ENCODE measurements at regions not wholly inside any gene's neighbourhood (a gene's known extent, or its start where the extent isn't known, plus 50 kb on each side); places are given as distances from the start of the nearest gene placed in this dataset.

DNA sequence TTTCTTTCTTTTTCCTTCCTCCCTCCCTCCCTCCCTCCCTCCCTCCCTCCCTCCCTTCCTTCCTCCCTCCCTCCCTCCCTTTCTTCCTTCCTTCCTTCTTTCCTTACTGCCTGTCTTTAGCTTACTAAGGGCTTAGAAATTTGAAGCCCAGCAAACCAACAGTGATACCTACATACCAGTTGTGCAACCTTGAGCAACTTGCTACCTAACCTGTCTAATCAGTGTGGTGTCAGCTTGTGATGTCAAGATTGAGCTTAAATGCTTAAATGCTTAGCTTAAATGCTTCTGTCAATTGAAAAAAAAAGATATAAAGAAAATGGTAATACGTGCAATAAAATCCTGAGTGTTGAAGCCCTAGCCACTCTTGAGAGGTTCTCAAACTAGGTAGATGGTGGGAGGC, 728.6 kb downstream of the TRIML1 start:
- no peak for DNase-seq

DNA sequence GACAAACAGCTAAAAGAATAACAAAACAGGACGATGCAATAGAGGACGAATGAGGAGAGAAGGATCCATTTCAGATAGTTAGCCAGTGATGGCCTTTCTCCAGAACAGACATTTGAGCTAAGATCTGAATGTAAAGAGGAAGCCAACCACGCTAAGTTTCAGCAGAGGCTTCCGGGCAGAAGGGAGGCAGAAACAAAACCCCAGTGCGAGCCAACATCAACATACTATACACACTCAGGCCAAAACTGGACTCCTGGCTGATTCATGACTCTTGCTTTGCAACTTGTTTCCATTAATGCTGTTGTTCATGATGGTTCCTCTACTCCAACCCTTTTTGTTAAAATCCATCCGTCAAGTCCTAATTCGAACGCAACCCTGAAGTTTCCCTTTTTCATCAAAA, 730.3 kb downstream of the TRIML1 start:
- DNase-seq: no peak

DNA sequence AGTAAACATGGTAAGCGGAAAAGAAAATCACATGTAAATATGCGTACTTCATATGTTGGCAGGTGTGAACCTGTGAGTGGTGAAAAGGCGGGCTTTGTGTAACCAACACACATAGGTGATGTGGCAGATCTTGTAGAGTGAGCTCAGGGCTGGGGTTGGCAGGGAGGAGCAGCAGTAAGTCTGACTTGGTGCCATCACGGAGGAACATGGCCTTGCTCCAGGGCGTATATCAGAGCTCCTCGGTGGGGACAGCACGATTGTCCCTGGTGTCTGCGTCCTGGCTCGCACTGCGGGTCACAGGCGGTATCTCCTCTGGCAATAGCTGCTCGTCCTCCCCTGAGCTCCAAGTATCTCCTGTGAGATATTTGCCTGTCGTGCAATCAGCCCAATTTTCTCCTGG, 733.6 kb downstream of the TRIML1 start:
- DNase-seq: no peak

GRCh38 chr4:188876881-188877280, 737.6 kb downstream of the TRIML1 start:
- DNase-seq: no peak

- DNase-seq: no peak
These were observed 740.4 kb downstream of the TRIML1 start for GRCh38 chr4:188879598-188879997.

DNA sequence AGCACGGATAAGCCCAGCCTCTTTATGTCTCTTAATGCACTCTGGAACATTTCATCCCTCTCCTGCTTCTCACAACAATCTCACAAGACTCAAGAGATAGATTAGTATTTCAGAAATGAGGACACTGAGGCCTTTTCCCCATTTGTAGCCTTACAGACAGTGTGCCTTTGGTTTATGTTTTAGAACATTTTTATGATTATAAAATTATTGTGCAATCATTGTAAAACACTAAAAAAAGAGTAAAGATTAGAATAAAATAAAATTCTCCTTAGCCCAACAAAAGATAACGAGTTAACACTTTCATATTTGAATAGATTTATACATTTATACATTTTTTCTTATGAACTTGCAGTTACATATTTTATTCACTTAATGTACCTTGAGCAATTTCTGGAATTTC, 748.7 kb downstream of the TRIML1 start:
- no peak for DNase-seq

GRCh38 chr4:188892837-188893236, 753.6 kb downstream of the TRIML1 start:
- DNase-seq: no peak

DNA sequence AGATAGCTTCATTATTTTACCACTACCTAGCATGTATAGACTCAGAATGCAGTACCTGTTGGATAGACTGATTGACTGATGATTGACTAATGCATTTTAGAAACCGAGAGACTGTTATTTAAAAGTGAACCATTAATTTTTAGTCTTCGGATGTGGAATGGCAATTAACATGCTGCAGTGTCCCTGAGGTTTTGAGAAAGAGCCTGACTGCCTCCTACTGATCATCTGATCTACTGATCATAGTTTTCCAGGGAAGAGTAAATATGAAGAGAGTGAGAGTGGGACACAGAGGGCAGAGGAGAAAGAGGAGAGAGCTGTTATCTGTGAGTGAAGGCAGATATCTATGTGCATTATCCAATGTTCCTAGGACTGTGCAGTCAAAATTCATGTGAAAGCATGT, 764.7 kb downstream of the TRIML1 start:
- no peak for DNase-seq

DNA sequence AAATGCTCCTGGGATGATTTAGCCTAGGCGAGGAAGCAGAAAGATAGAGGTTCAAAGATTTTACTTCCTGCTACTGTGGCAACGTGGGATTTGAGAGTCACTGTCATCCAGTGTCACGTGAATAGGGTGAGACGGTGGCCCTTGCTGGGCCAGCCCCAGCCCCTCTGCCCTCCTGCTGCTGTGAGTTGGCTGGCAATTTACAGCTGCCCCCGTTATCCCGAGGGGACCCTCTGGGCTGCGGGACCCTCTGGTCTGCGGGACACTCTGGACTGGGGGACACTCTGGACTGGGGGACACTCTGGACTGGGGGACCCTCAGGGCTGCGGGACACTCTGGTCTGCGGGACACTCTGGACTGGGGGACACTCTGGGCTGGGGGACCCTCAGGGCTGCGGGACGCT, 765.4 kb downstream of the TRIML1 start:
- no peak for DNase-seq

- DNase-seq: no peak
These were observed 766.0 kb downstream of the TRIML1 start for GRCh38 chr4:188905248-188905647.

- no peak for DNase-seq
These were observed 772.0 kb downstream of the TRIML1 start for GRCh38 chr4:188911199-188911598.

- no peak for DNase-seq
These were observed 772.5 kb downstream of the TRIML1 start for GRCh38 chr4:188911707-188912106.

DNA sequence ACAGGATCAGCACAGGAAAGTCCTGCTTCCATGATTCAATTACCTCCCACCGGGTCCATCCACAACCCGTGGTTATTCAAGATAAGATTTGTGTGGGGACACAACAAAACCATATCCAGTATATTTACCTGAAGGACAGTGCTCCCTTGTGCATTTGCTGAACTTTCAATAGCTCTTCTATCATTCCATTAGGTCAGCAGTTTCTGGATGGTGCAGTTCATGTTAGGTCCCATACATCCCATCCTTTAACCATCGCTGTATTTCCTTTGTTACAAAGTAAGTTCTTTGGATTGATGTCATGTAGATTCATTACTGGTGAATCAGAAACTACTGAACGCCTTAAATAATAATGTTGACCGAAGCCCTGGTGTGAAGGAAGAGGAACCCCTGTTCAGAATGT, 775.9 kb downstream of the TRIML1 start:
- DNase-seq: no peak

- no peak for DNase-seq
These were observed 779.5 kb downstream of the TRIML1 start for GRCh38 chr4:188918787-188919186.

DNA sequence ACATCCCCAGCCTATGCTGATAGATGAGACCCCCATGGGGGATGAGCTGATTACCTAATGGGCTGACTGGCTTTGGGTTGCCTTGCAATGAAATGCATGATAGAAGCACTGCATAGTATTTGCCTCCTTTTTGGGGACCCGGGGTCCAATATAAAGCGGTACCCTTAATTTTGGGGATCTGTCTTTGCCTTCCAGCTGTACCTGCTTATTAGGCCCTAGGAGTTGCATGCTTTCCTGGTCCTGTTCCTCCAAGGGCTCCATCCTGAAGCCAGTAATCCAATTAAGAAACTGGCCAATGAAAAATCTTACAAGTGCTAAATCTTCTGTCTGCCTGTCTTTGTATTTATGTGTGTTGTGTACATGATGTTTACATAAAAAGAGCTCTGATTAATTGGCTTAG, 791.6 kb downstream of the TRIML1 start:
- no peak for DNase-seq

DNA sequence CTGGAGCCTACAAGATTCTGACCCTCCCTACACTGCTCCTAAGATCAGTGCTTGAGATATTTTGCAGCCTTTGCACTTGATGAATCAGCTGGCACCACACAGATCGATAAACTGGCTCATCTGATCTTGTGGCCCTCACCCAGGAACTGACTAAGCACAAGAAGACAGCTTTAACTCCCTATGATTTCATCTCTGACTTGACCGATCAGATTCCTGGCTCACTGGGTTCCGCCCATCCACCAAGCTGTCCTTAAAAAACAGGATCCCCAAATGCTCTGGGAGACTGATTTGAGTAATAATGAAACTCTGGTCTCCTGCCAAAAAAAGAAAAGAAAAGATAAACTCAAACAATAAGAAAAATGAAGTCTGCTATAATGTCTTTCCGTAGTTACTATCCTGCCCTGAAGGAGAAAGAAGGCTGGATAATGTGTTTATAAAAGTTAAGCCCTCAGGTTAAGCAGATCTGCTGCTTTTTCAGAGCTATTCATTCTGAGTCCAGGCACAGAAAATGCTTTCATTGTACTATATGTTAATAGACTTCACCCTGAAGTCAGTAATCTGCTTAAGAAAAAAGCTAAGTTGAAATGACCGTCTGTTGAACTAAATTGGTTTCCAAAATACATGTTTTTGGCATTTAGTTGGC, 795.2 kb downstream of the TRIML1 start:
- no peak for DNase-seq

- DNase-seq: no peak
These were observed 802.4 kb downstream of the TRIML1 start for GRCh38 chr4:188941524-188942119.

DNA sequence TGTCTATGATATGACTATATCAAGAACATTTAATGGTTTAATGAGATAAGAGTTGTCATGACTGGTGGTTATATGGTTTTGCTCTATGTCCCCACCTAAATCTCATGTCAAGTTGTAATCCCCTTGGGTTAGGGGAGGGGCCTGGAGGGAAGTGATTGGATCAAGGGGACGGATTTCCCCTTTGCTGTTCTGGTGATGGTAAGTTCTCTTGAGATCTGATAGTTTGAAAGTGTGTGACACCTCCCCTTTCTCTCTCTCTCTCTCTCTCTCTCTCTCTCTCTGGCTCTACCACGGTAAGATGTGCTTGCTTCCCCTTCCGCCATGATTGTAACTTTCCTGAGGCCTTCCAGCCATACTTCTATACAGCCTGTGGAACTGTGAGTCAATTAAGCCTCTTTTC, 803.4 kb downstream of the TRIML1 start:
- DNase-seq: no peak

GRCh38 chr4:188949596-188949995, 810.4 kb downstream of the TRIML1 start:
- no peak for DNase-seq

DNA sequence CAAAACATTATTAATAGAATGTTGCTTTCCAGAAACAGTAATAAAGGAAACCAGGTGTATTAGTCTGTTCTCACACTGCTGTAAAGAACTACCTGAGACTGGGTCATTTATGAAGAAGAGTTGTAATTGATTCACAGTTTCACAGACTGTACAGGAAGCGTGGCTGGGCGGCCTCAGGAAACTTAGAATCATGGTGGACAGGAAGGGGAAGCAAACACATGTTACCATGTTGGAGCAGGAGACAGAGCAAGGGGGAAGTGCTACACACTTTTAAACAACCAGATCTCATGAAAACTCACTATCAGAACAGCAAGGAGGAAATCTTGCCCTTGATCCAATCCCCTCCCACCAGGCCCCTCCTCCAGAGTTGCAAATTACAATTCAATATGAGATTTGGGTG, 815.8 kb downstream of the TRIML1 start:
- no peak for DNase-seq

- DNase-seq: no peak
These were observed 817.3 kb downstream of the TRIML1 start for GRCh38 chr4:188956566-188956965.

- no peak for DNase-seq
These were observed 819.1 kb downstream of the TRIML1 start for GRCh38 chr4:188958346-188958745.

- no peak for DNase-seq
These were observed 820.2 kb downstream of the TRIML1 start for GRCh38 chr4:188959424-188959823.

GRCh38 chr4:188960411-188961093, 821.3 kb downstream of the TRIML1 start:
- no peak for DNase-seq

GRCh38 chr4:188971125-188971524, 831.9 kb downstream of the TRIML1 start:
- no peak for DNase-seq

Data from NCI-H1694 treated with DMSO at 0.1 percent for 48 hours (cell line).